ENCODE measurements at regions not wholly inside any gene's neighbourhood (a gene's known extent, or its start where the extent isn't known, plus 50 kb on each side); places are given as distances from the start of the nearest gene placed in this dataset.
"Not testable (repeated sequence)": the region's sequence is repeated elsewhere in the genome, so short reads cannot be mapped to it uniquely, and the experiment has no call there.

GRCh38 chr1:238944028-238944427 is 442.3 kb upstream of the CHRM3 start:
- DNase-seq (ENCODE audit: low spot score) = no peak
- TF ChIP-seq CTCF (IDR thresholded peaks at IDR 0.05; ENCODE audit: extremely low read depth, insufficient read depth, missing control alignments) = no peak
- in situ Hi-C loops (cut with MboI; ENCODE audit: low pct_unique_long_range_greater_than_20kb, low sequenced_read_pairs, unreplicated experiment) = no loop called here

GRCh38 chr1:238927899-238928298 is 458.5 kb upstream of the CHRM3 start:
- no peak for TF ChIP-seq CTCF (IDR thresholded peaks at IDR 0.05; ENCODE audit: extremely low read depth, insufficient read depth, missing control alignments)
- in situ Hi-C loops (cut with MboI; ENCODE audit: low pct_unique_long_range_greater_than_20kb, low sequenced_read_pairs, unreplicated experiment) = no loop called here
- DNase-seq (ENCODE audit: low spot score) = no peak

GRCh38 chr1:238916828-238917227 is 469.5 kb upstream of the CHRM3 start:
- DNase-seq (ENCODE audit: low spot score) = no peak
- in situ Hi-C loops (cut with MboI; ENCODE audit: low pct_unique_long_range_greater_than_20kb, low sequenced_read_pairs, unreplicated experiment) = no loop called here
- no peak for TF ChIP-seq CTCF (IDR thresholded peaks at IDR 0.05; ENCODE audit: extremely low read depth, insufficient read depth, missing control alignments)

DNA sequence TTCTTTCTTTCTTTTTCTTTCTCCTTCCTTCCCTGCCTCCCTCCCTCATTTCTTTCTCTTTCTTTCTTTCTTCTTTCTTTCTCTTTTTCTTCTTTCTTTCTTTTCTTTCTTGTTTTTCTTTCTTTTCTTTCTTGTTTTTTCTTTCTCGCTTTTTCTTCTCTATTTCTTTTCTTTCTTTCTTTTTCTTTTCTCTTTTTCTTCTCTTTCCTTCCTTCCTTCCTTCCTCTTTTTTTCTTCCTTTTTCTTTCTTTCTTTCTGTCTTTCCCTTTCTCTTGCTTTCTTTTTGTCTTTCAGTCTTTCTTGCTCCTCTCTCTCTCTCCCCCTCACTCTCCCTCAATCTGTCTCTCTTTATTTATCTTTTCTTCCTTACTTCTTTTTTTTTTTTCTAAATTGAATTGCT is 472.0 kb upstream of the CHRM3 start:
- in situ Hi-C loops (cut with MboI; ENCODE audit: low pct_unique_long_range_greater_than_20kb, low sequenced_read_pairs, unreplicated experiment) = no loop called here
- TF ChIP-seq CTCF (IDR thresholded peaks at IDR 0.05; ENCODE audit: extremely low read depth, insufficient read depth, missing control alignments) = no peak
- DNase-seq (ENCODE audit: low spot score) = no peak

DNA sequence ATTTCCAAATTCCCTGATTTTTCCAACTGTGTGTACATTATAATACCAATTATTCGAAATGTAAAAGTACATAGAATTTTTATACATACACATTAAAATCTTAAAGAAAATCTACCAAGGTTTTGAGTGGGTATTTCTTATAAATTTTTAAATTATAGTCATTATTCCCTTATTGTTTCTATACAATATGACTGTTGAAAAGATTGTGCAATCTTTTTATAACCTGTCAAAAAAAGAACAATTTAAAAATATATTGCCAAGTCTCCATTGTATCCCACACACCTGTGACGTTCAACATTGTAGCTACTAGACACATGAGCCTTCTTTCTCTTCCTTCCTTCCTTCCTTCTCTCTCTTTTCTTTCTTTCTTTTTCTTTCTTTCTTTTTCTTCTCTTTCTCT is 473.2 kb upstream of the CHRM3 start:
- in situ Hi-C loops (cut with MboI; ENCODE audit: low pct_unique_long_range_greater_than_20kb, low sequenced_read_pairs, unreplicated experiment) = no loop called here
- TF ChIP-seq CTCF (IDR thresholded peaks at IDR 0.05; ENCODE audit: extremely low read depth, insufficient read depth, missing control alignments) = no peak

DNA sequence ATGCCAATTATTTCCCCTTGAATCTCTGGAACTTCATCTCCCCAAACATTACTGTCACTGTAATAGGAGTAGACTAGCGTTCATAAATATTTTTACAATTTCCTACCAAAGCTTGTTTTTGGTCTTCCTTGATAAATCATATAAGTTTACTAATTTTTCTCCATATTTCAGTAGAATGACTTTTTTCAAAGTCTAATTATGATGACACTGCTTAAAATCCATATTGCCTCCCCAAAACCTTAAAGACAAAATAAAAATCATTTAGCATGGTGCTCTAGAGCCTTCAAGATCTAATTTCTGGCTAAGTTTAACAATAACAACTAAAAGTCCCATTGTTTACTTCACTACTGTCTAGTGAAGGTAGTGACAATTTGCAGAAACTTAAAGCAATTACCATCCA is 474.2 kb upstream of the CHRM3 start:
- in situ Hi-C loops (cut with MboI; ENCODE audit: low pct_unique_long_range_greater_than_20kb, low sequenced_read_pairs, unreplicated experiment) = no loop called here
- DNase-seq (ENCODE audit: low spot score) = no peak
- no peak for TF ChIP-seq CTCF (IDR thresholded peaks at IDR 0.05; ENCODE audit: extremely low read depth, insufficient read depth, missing control alignments)

More for the DNA sequence above, 473.2 kb upstream of the CHRM3 start:
- DNase-seq (ENCODE audit: low spot score) = no peak

DNA sequence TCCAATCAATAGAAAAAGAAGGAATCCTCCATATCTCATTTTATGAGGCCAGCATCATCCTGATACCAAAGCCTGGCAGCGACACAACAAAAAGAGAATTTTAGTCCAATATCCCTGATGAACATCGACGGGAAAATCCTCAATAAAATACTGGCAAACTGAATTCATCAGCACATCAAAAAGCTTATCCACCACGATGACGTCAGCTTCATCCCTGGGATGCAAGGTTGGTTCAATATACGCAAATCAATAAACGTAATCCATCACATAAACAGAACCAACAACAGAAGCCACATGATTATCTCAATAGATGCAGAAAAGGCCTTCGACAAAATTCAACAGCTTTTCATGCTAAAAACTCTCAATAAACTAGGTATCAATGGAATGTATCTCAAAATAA is 483.6 kb upstream of the CHRM3 start:
- DNase-seq (ENCODE audit: low spot score); in situ Hi-C loops (cut with MboI; ENCODE audit: low pct_unique_long_range_greater_than_20kb, low sequenced_read_pairs, unreplicated experiment): not testable (repeated sequence)
